ENCODE measurements at regions not wholly inside any gene's neighbourhood (a gene's known extent, or its start where the extent isn't known, plus 50 kb on each side); places are given as distances from the start of the nearest gene placed in this dataset.

DNA sequence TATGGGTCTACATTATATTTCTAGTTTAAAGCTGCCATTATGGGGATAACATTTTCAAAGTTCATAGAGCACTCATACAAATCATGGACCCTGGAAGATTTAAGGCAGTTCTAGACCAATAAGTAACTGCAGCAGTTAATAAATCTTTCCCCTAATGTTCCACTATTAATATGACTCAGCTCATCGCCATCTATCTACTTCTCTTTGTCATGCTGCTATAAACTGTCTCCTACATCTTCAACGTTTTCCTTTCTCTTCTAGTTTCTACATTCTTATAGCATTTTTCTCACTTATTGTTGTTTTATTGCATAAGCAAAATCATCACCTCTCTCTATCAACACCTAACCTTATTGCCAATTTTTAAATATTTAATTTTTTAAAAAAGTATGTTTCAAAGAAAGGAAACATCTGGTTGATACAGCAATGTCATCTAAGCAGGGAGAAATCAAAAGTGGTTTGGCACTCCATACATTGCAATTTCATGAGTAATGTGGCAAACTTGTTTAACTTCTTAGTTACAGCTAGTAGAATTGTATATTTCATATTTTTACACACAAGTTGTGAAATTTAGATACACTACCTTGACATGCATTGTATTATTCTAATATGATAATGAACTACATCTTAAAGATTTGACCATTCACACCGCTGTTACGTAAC, 1500.4 kb upstream of the MIR17HG start:
- intact Hi-C loops (cut with DNase I), result no loop called here
- Histone ChIP-seq H3K36me3 (no peaks in the 10 kb centered on the region), H3K4me1 (no peaks in the 10 kb centered on the region), H3K27me3 (ENCODE audit: low read depth) (no peaks in the 10 kb centered on the region), H3K27ac (no peak overlapping the region), H3K4me3 (no peak overlapping the region), H3K9me3 (no peaks in the 10 kb centered on the region)
- TF ChIP-seq, protein P1, sequence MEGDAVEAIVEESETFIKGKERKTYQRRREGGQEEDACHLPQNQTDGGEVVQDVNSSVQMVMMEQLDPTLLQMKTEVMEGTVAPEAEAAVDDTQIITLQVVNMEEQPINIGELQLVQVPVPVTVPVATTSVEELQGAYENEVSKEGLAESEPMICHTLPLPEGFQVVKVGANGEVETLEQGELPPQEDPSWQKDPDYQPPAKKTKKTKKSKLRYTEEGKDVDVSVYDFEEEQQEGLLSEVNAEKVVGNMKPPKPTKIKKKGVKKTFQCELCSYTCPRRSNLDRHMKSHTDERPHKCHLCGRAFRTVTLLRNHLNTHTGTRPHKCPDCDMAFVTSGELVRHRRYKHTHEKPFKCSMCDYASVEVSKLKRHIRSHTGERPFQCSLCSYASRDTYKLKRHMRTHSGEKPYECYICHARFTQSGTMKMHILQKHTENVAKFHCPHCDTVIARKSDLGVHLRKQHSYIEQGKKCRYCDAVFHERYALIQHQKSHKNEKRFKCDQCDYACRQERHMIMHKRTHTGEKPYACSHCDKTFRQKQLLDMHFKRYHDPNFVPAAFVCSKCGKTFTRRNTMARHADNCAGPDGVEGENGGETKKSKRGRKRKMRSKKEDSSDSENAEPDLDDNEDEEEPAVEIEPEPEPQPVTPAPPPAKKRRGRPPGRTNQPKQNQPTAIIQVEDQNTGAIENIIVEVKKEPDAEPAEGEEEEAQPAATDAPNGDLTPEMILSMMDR (IDR thresholded peaks at IDR 0.05), result no peak
- no peak for ATAC-seq
- no peak for DNase-seq

DNA sequence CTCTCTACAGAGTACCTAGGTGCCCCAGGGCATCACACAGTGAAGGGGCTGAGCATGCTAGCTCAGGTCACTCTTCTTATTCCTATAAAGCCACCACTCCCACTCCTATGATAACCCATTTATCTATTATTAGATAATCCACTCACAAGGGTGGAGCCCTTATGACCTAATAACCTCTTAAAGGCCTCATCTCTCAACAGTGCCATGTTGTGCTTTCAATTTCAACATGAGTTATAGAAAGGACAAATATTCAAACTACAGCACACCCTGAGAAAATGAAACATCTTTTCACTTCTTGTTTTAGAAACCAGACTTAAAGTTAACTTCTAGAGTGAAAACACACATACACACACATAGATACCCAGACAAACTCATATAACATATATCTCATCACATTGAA, 1494.9 kb upstream of the MIR17HG start:
- Histone ChIP-seq H3K9me3 (no peaks in the 10 kb centered on the region), H3K4me3 (no peak overlapping the region), H3K27ac (no peak overlapping the region), H3K36me3 (no peaks in the 10 kb centered on the region), H3K4me1 (no peaks in the 10 kb centered on the region), H3K27me3 (ENCODE audit: low read depth) (no peaks in the 10 kb centered on the region)
- DNase-seq (no peak), ATAC-seq (no peak)
- TF ChIP-seq, protein P1 (IDR thresholded peaks at IDR 0.05), result no peak
- intact Hi-C loops (cut with DNase I), result no loop called here

DNA sequence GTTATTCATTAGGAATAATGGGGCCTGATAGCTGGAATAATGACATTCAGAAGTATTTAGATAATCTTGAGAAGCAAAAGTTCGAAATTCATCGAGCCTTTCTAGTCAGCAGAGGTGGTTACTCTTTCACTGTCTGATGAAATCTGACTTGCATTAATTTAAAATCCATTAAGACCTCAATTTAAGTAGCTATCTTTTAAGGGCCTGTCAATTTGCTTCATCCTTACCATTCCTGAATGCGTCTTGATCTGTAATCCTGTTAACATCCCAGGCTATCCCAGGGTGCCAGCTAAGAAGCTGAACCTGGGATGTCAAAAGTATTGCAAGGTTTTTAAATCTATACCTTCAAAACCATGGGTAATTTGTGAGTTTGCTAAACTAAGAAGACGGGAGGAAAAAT, 1491.0 kb upstream of the MIR17HG start:
- ATAC-seq (no peak), DNase-seq (no peak)
- Histone ChIP-seq H3K27ac (no peak overlapping the region), H3K36me3 (no peaks in the 10 kb centered on the region), H3K4me3 (no peak overlapping the region), H3K27me3 (ENCODE audit: low read depth) (no peaks in the 10 kb centered on the region), H3K9me3 (no peaks in the 10 kb centered on the region), H3K4me1 (no peaks in the 10 kb centered on the region)
- intact Hi-C loops (cut with DNase I), result no loop called here
- TF ChIP-seq, protein P1 (IDR thresholded peaks at IDR 0.05), result no peak

DNA sequence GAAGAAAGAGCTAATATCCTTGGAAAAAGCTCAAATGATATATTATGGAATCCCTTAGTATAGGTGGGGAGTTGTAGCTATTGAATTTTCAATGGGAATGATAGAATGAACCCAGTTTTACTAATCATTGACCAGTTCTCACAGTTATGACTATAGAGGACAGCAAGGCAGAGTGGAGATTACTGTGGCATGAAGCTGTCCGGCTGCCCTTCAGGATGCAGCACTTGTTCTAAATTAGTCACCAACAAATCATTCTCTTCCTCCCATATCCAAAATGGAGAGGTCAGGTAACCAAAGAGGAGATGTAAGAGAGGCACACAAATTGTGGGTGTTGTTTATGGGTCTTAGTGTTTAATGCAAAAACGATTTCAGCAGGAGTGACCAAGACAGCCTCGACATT, 1490.0 kb upstream of the MIR17HG start:
- TF ChIP-seq, protein P1 (IDR thresholded peaks at IDR 0.05), result no peak
- Histone ChIP-seq H3K36me3 (no peaks in the 10 kb centered on the region), H3K27me3 (ENCODE audit: low read depth) (no peaks in the 10 kb centered on the region), H3K4me1 (no peaks in the 10 kb centered on the region), H3K4me3 (no peak overlapping the region), H3K9me3 (no peaks in the 10 kb centered on the region), H3K27ac (no peak overlapping the region)
- ATAC-seq, result no peak
- intact Hi-C loops (cut with DNase I), result no loop called here
- DNase-seq, result no peak

DNA sequence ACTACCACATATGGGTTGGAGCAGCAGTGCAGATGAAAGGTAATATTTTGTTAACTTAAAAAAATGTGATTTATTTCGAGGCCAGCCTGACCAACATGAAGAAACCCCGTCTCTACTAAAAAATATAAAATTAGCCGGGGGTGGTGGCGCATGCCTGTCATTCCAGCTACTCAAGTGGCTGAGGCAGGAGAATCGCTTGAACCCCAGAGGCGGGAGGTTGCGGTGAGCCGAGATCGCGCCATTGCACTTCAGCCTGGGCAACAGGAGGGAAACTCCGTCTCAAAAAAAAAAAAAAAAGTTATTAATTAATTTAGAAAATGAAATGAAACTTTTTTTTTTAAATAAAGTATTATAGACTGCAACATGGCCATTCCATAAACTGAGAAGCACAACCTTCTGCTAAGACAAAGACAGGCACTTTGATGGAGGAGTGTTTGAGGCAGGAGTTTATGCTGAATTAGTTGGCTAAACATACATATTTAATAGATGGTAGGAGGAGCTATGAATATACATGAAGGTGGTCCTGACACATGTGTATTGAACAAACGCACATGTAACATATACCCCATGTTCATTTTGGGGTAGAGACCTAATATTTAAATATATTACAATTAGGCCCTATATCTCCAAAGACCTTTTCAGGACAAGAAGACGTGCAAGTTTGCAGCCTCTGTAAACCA, 1485.3 kb upstream of the MIR17HG start:
- intact Hi-C loops (cut with DNase I), result no loop called here

More for the DNA sequence above, 1485.3 kb upstream of the MIR17HG start:
- no peak for DNase-seq
- no peak overlapping the region for H3K27ac ChIP-seq
- H3K36me3 ChIP-seq, result no peaks in the 10 kb centered on the region
- TF ChIP-seq, protein P1 (IDR thresholded peaks at IDR 0.05), result no peak
- no peaks in the 10 kb centered on the region for H3K9me3 ChIP-seq
- H3K27me3 ChIP-seq (ENCODE audit: low read depth), result no peaks in the 10 kb centered on the region
- H3K4me1 ChIP-seq, result no peaks in the 10 kb centered on the region
- no peak for ATAC-seq
- H3K4me3 ChIP-seq, result no peak overlapping the region

All from lower lobe of right lung (tissue), 2 donors.